ENCODE measurements at regions not wholly inside any gene's neighbourhood (a gene's known extent, or its start where the extent isn't known, plus 50 kb on each side); places are given as distances from the start of the nearest gene placed in this dataset.

DNA sequence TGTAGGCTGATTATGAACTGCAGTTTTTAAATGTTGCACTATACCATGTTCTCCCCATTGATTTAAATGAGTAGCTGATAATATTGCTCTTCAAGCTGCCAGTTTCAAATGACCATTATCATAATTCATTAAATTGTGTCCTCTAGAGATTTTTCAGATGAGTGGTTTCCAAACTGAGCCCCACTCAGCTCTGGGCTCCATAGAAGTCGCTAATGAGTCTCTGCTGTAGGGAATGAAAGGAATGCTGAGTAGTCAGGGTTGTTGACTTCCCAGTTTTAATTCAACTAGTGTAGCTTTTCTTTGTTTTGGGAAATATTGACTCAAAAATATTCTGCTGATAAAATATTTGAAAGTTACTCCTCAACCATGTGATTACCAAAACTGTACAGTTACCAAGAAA lies 1081.1 kb downstream of the ARAP2 start:
- no peak for DNase-seq (ENCODE audit: low read depth, low spot score)
- TF ChIP-seq, protein P1, sequence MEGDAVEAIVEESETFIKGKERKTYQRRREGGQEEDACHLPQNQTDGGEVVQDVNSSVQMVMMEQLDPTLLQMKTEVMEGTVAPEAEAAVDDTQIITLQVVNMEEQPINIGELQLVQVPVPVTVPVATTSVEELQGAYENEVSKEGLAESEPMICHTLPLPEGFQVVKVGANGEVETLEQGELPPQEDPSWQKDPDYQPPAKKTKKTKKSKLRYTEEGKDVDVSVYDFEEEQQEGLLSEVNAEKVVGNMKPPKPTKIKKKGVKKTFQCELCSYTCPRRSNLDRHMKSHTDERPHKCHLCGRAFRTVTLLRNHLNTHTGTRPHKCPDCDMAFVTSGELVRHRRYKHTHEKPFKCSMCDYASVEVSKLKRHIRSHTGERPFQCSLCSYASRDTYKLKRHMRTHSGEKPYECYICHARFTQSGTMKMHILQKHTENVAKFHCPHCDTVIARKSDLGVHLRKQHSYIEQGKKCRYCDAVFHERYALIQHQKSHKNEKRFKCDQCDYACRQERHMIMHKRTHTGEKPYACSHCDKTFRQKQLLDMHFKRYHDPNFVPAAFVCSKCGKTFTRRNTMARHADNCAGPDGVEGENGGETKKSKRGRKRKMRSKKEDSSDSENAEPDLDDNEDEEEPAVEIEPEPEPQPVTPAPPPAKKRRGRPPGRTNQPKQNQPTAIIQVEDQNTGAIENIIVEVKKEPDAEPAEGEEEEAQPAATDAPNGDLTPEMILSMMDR (IDR thresholded peaks at IDR 0.05; ENCODE audit: low read depth, low read length) = no peak
- in situ Hi-C loops (cut with HindIII; ENCODE audit: low sequenced_read_pairs) = no loop called here
- no peak overlapping the region for H3K4me3 ChIP-seq (ENCODE audit: low read depth, low read length)

DNA sequence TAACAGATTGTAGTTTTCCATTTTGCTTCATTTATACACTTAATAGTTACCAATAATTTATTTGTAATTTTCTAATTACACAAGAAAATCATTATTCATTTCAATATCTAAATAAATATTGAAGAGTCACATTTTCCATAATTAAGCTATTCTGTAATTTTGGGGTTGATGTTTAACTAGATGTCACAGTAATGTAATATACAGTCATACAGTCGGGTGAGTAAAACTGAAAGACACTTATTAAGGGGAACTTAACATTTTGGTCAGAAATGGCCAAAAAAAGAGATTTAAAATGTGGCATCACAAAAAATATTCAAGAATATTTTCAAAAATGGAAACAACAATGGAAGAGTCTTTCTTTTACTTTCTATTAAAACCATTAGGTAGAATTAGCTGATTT lies 1080.3 kb downstream of the ARAP2 start:
- in situ Hi-C loops (cut with HindIII; ENCODE audit: low sequenced_read_pairs) = no loop called here
- H3K4me3 ChIP-seq (ENCODE audit: low read depth, low read length) = no peak overlapping the region
- TF ChIP-seq, protein P1 (IDR thresholded peaks at IDR 0.05; ENCODE audit: low read depth, low read length) = no peak
- DNase-seq (ENCODE audit: low read depth, low spot score) = no peak

DNA sequence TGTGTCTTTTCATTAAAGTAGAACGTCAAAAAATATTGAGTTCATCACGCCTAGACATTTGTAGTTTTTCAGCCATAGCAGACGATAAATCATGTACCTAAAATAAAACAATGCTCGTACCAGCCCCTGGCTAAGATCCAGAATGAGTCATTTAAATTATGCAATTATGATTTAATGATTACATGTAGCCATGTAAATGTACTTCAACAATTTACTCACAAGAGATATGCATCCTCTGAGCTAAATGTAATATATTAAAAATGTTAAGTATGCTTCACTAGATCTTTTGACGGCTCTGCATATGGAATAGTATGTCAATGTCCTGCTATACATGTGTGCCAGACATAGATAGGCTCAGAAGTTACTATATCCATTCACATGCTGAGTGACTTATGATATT lies 1077.8 kb downstream of the ARAP2 start:
- TF ChIP-seq, protein P1 (IDR thresholded peaks at IDR 0.05; ENCODE audit: low read depth, low read length) = no peak
- no peak for DNase-seq (ENCODE audit: low read depth, low spot score)
- no peak overlapping the region for H3K4me3 ChIP-seq (ENCODE audit: low read depth, low read length)
- in situ Hi-C loops (cut with HindIII; ENCODE audit: low sequenced_read_pairs) = no loop called here

DNA sequence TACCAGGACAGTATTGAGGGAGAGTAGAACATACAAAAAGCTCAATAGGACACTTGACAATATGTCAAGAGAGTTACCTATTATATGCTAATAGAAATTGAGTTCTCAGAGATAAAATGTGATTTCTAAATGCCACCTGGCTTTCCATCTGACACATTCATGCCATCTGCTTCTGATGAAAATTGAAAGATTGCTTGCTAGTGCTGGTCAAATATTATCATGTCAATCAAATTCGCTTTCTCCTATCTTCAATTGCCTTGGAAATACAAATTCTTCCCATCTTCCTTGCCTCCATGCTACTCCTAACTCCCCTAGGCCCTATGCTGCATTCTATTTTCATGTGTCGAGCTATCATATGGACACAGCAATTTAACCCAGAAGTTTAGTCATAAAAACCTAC lies 1076.9 kb downstream of the ARAP2 start:
- H3K4me3 ChIP-seq (ENCODE audit: low read depth, low read length) = no peak overlapping the region
- DNase-seq (ENCODE audit: low read depth, low spot score) = no peak
- in situ Hi-C loops (cut with HindIII; ENCODE audit: low sequenced_read_pairs) = no loop called here
- TF ChIP-seq, protein P1 (IDR thresholded peaks at IDR 0.05; ENCODE audit: low read depth, low read length) = no peak

DNA sequence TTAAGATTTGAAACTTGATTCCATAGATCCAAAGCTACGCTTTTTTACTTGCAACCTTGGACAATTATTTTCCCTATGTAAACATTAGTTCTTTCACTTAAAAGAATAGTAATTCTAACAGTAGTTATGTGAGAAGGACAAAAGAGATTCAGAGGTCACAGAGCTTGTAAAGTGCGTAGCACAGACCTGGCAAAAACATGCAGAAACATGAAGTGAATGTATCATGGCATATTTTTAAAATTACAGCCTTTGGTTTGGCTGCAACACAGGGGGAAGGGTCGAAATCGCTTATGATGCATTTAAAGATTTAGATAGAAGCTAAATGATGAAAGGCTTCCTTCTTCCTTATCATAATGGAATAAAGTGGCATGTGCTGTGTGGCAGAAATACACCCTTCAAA lies 1068.8 kb downstream of the ARAP2 start:
- no peak overlapping the region for H3K4me3 ChIP-seq (ENCODE audit: low read depth, low read length)
- in situ Hi-C loops (cut with HindIII; ENCODE audit: low sequenced_read_pairs) = no loop called here
- TF ChIP-seq, protein P1 (IDR thresholded peaks at IDR 0.05; ENCODE audit: low read depth, low read length) = no peak
- no peak for DNase-seq (ENCODE audit: low read depth, low spot score)

DNA sequence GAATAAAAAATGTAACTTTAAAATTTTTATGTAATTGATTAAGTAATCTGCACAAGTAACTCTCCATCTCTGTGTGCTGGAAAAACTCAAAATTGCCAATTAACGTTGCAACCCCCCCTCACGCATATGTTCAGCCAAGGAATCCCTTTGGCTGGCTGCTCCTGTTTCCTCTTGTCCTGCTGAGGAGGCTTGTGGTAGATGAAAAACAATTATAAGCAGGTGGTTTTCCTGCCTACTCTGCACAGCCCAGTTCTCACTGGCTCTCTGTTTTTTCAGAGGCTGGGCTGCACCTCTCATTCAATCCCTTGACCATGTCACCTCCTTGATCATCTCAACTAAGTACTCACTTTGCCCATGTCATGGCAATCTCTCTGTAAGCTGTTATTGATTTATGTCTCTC lies 1068.4 kb downstream of the ARAP2 start:
- in situ Hi-C loops (cut with HindIII; ENCODE audit: low sequenced_read_pairs) = no loop called here
- no peak for DNase-seq (ENCODE audit: low read depth, low spot score)
- TF ChIP-seq, protein P1 (IDR thresholded peaks at IDR 0.05; ENCODE audit: low read depth, low read length) = no peak
- H3K4me3 ChIP-seq (ENCODE audit: low read depth, low read length) = no peak overlapping the region

DNA sequence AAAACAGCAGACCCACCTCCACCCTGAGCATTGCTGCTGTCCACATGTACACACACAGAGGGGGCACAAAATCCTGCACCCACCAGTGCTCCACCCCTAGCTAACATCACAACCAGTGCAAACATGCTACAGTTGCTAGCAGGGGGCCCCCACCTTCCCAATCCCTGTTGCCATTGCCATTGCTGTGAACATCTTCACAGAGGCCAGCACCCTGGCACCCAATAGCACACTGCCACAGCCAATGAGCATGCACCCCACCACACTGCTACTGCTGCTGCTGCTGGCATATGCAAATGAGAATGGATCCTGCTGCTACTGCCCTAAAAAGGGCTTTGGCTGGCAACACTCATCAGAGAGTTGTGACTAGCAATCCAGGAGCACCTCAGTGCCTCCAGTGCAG lies 1061.9 kb downstream of the ARAP2 start:
- in situ Hi-C loops (cut with HindIII; ENCODE audit: low sequenced_read_pairs) = no loop called here
- H3K4me3 ChIP-seq (ENCODE audit: low read depth, low read length) = no peak overlapping the region
- TF ChIP-seq, protein P1 (IDR thresholded peaks at IDR 0.05; ENCODE audit: low read depth, low read length) = no peak
- no peak for DNase-seq (ENCODE audit: low read depth, low spot score)

Measured in astrocyte of the spinal cord (primary cell).